ENCODE measurements at regions not wholly inside any gene's neighbourhood (a gene's known extent, or its start where the extent isn't known, plus 50 kb on each side); places are given as distances from the start of the nearest gene placed in this dataset.

GRCh38 chr10:131743190-131744151 lies 157.3 kb upstream of the PPP2R2D start:
- Histone ChIP-seq H3K4me3 (no peak overlapping the region), H3K9me3 (no peaks in the 10 kb centered on the region), H3K27me3 (peaks cover 0 to 64% of the 10 kb centered on the region in 2 donors), H3K36me3 (no peaks in the 10 kb centered on the region), H3K27ac (no peak overlapping the region), H3K4me1 (no peaks in the 10 kb centered on the region)
- TF ChIP-seq, protein P1, sequence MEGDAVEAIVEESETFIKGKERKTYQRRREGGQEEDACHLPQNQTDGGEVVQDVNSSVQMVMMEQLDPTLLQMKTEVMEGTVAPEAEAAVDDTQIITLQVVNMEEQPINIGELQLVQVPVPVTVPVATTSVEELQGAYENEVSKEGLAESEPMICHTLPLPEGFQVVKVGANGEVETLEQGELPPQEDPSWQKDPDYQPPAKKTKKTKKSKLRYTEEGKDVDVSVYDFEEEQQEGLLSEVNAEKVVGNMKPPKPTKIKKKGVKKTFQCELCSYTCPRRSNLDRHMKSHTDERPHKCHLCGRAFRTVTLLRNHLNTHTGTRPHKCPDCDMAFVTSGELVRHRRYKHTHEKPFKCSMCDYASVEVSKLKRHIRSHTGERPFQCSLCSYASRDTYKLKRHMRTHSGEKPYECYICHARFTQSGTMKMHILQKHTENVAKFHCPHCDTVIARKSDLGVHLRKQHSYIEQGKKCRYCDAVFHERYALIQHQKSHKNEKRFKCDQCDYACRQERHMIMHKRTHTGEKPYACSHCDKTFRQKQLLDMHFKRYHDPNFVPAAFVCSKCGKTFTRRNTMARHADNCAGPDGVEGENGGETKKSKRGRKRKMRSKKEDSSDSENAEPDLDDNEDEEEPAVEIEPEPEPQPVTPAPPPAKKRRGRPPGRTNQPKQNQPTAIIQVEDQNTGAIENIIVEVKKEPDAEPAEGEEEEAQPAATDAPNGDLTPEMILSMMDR (IDR thresholded peaks at IDR 0.05): no peak
- TF ChIP-seq POLR2A (IDR thresholded peaks at IDR 0.05): no peak
- no peak for TF ChIP-seq POLR2AphosphoS5 (IDR thresholded peaks at IDR 0.05)
- DNase-seq (ENCODE audit: low spot score in 2 of 2): no peak
- intact Hi-C loops (cut with DNase I; ENCODE audit: low total_unique reads): no loop called here

- Histone ChIP-seq H3K4me1 (no peaks in the 10 kb centered on the region), H3K27me3 (peaks cover 0 to 70% of the 10 kb centered on the region in 2 donors), H3K27ac (no peak overlapping the region), H3K36me3 (no peaks in the 10 kb centered on the region), H3K4me3 (no peak overlapping the region), H3K9me3 (no peaks in the 10 kb centered on the region)
- no peak for DNase-seq (ENCODE audit: low spot score in 2 of 2)
- intact Hi-C loops (cut with DNase I; ENCODE audit: low total_unique reads): no loop called here
- TF ChIP-seq POLR2AphosphoS5 (IDR thresholded peaks at IDR 0.05): no peak
- TF ChIP-seq, protein P1 (IDR thresholded peaks at IDR 0.05): no peak
- no peak for TF ChIP-seq POLR2A (IDR thresholded peaks at IDR 0.05)
Observed at GRCh38 chr10:131744346-131744745, 156.5 kb upstream of the PPP2R2D start.

DNA sequence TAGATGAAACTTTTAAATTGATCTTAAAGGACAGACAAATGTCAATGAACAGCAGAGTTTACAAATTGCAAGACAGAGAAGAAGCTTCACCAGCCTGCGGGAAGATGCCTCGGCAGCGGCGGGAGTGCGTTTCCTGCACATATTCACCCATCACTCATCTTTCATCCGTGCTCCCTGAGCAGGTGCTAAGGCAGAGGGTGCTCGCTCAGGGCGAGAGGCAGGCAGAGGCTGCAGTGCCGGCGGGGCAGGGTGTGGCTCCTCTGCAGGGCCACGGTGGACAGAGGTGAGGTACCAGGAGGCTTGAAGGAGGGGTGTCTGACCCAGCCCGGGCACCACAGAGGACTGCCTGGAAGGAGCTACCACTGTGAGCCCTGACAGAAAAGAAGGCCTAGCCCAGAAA lies 155.2 kb upstream of the PPP2R2D start:
- peaks cover 0 to 74% of the 10 kb centered on the region in 2 donors for H3K27me3 ChIP-seq

DNA sequence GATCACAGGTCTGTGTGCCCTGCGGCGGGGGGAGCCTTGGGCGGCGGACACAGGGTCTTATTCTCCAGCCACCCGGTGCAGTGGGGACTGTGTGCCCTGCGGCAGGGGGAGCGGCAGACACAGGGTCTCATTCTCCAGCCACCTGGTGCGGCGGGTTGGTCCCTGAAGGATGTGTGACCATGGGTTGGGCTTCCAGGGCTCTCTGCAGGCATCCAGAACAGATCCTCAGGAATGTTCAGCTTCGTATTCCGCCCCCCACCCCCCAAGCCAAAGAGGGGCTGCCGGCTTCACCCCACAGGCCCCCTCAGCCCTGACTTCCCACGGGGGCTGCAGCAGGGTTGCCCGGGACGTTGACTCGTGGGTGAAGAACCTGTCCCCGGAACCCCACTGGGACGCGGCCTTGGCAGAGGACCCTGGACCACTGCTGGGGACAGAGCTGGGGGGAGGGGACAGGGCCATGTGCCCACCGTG lies 154.5 kb upstream of the PPP2R2D start:
- H3K4me3 ChIP-seq: no peak overlapping the region
- peaks cover 0 to 80% of the 10 kb centered on the region in 2 donors for H3K27me3 ChIP-seq

More for the DNA sequence above, 155.2 kb upstream of the PPP2R2D start:
- intact Hi-C loops (cut with DNase I; ENCODE audit: low total_unique reads): no loop called here
- H3K9me3 ChIP-seq: no peaks in the 10 kb centered on the region
- TF ChIP-seq POLR2AphosphoS5 (IDR thresholded peaks at IDR 0.05) (no peak), POLR2A (IDR thresholded peaks at IDR 0.05) (no peak)
- TF ChIP-seq, protein P1 (IDR thresholded peaks at IDR 0.05): no peak
- no peaks in the 10 kb centered on the region for H3K4me1 ChIP-seq
- no peak for DNase-seq (ENCODE audit: low spot score in 2 of 2)
- H3K4me3 ChIP-seq: no peak overlapping the region
- no peaks in the 10 kb centered on the region for H3K36me3 ChIP-seq
- no peak overlapping the region for H3K27ac ChIP-seq

More for the DNA sequence above, 154.5 kb upstream of the PPP2R2D start:
- no peak overlapping the region for H3K27ac ChIP-seq
- intact Hi-C loops (cut with DNase I; ENCODE audit: low total_unique reads): no loop called here
- no peaks in the 10 kb centered on the region for H3K9me3 ChIP-seq
- DNase-seq (ENCODE audit: low spot score in 2 of 2): no peak
- TF ChIP-seq POLR2A (IDR thresholded peaks at IDR 0.05): no peak
- TF ChIP-seq POLR2AphosphoS5 (IDR thresholded peaks at IDR 0.05): no peak
- TF ChIP-seq, protein P1 (IDR thresholded peaks at IDR 0.05): no peak
- no peaks in the 10 kb centered on the region for H3K36me3 ChIP-seq
- no peaks in the 10 kb centered on the region for H3K4me1 ChIP-seq
